ENCODE measurements at regions not wholly inside any gene's neighbourhood (a gene's known extent, or its start where the extent isn't known, plus 50 kb on each side); places are given as distances from the start of the nearest gene placed in this dataset.

DNA sequence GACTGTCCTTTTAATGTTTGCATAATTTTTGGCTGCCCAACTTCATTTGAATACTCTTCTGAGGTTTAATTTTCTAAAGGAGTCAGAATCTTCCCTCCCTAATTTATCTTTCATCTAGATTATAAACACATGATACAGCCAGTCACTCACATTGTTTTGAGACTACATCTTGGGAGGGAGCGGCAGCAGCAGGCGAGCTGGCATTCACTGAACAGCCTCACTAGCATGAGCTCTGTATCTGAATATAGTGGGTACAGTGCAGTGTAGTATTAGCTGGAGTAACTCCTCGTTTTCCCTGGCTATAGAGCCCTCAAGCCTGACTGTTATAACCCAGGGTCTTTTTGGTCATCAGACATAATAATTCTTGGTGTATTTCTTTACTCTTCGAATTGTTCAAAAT lies 969.2 kb upstream of the COX7C start:
- TF ChIP-seq, protein P1, sequence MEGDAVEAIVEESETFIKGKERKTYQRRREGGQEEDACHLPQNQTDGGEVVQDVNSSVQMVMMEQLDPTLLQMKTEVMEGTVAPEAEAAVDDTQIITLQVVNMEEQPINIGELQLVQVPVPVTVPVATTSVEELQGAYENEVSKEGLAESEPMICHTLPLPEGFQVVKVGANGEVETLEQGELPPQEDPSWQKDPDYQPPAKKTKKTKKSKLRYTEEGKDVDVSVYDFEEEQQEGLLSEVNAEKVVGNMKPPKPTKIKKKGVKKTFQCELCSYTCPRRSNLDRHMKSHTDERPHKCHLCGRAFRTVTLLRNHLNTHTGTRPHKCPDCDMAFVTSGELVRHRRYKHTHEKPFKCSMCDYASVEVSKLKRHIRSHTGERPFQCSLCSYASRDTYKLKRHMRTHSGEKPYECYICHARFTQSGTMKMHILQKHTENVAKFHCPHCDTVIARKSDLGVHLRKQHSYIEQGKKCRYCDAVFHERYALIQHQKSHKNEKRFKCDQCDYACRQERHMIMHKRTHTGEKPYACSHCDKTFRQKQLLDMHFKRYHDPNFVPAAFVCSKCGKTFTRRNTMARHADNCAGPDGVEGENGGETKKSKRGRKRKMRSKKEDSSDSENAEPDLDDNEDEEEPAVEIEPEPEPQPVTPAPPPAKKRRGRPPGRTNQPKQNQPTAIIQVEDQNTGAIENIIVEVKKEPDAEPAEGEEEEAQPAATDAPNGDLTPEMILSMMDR (IDR thresholded peaks at IDR 0.05), result no peak
- TF ChIP-seq POLR2AphosphoS5 (IDR thresholded peaks at IDR 0.05), result no peak

Measured in stomach (tissue), 4 donors.